Tibial artery (tissue), 4 donors: ENCODE measurements at regions not wholly inside any gene's neighbourhood (a gene's known extent, or its start where the extent isn't known, plus 50 kb on each side); places are given as distances from the start of the nearest gene placed in this dataset.
"Not testable (repeated sequence)": the region's sequence is repeated elsewhere in the genome, so short reads cannot be mapped to it uniquely, and the experiment has no call there.

ENCODE experiments used
- DNase-seq, 2 donors: peaks; one replicate each; pipeline ENCODE4 v3.0.0-alpha.2; 2019
- H3K27ac ChIP-seq, 2 donors: fragments of 200-600 bp; sonication (generic) in 1 of 2; 1 replicate in 1 of 2; 2 replicates in 1 of 2; pipeline ENCODE4 v1.5.1; 2018 to 2019; ENCODE audit warnings: mild to moderate bottlenecking in 1 of 2
- H3K27me3 ChIP-seq, 2 donors: fragments of 200-600 bp; sonication (generic) in 1 of 2; one replicate each; pipeline versions ENCODE4 v1.5.1 to v1.6.0; 2016 to 2019
- H3K36me3 ChIP-seq, 3 donors: fragments of 200-600 bp; sonication (generic) in 2 of 3; one replicate each; pipeline ENCODE4 v1.5.1; 2016 to 2019; ENCODE audit warnings: mild to moderate bottlenecking in 2 of 3
- H3K4me1 ChIP-seq, 4 donors: fragments of 200-600 bp; sonication (generic) in 2 of 4; 1 replicate in 3 of 4; 2 replicates in 1 of 4; pipeline ENCODE4 v1.5.1; 2016 to 2019
- H3K4me3 ChIP-seq, 2 donors: fragments of 200-600 bp; sonication (generic) in 1 of 2; 1 replicate in 1 of 2; 2 replicates in 1 of 2; pipeline ENCODE4 v1.5.1; 2018 to 2019; ENCODE audit warnings: mild to moderate bottlenecking in 2 of 2
- H3K9me3 ChIP-seq, 3 donors: fragments of 200-600 bp; sonication (generic) in 1 of 3; one replicate each; pipeline ENCODE4 v1.5.1; 2016 to 2019
- CTCF ChIP-seq, 2 experiments: fragments of 200-600 bp in 1 of 2; fragments of 450-650 bp in 1 of 2; IDR thresholded peaks; one replicate each; pipeline ENCODE4 v1.5.1; 2017 to 2019; ENCODE audit warnings: antibody characterized with exemption in 2 of 2, mild to moderate bottlenecking in 1 of 2, moderate library complexity in 1 of 2
- intact Hi-C: fragments of 100-400 bp; cut with DNase I; formaldehyde crosslinking; loops from one replicate; pipeline ENCODE4 v1.15.0; 2023; ENCODE audit warnings: low total_unique reads

DNA sequence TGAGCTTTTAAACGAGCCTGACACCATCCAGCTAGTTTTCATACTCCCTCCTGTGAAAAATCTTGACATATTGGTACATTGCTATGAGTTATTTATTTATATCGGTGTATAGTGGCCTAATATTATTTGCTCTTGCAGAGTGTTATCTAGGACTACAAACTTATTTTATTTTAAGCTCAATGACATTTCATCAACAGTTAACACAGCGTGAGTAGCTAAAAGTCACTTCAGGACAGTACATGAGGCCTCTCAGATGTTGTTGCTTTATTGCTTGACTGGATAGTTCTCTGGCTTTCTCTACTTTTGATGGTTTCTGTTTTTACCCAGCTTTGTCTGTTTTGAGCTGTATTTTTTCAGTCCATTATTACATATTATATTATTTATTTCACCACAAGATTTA lies 172.9 kb upstream of the KLF7 start:
- H3K9me3 ChIP-seq: no peaks in the 10 kb centered on the region
- H3K36me3 ChIP-seq: no peaks in the 10 kb centered on the region
- H3K4me3 ChIP-seq: no peak overlapping the region
- no peaks in the 10 kb centered on the region for H3K27me3 ChIP-seq
- intact Hi-C loops: no loop called here
- DNase-seq: no peak
- no peak for TF ChIP-seq CTCF (IDR thresholded peaks at IDR 0.05)
- peaks cover 0 to 19% (median 8%) of the 10 kb centered on the region in 4 donors for H3K4me1 ChIP-seq
- no peak overlapping the region for H3K27ac ChIP-seq

- Histone ChIP-seq H3K36me3 (no peaks in the 10 kb centered on the region), H3K27me3 (no peaks in the 10 kb centered on the region), H3K27ac (no peak overlapping the region), H3K4me3 (no peak overlapping the region), H3K4me1 (no peaks in the 10 kb centered on the region), H3K9me3 (no peaks in the 10 kb centered on the region)
- no peak for DNase-seq
- TF ChIP-seq CTCF (IDR thresholded peaks at IDR 0.05): no peak
- intact Hi-C loops: no loop called here
Measured at GRCh38 chr2:207341112-207341750, 175.5 kb upstream of the KLF7 start.

DNA sequence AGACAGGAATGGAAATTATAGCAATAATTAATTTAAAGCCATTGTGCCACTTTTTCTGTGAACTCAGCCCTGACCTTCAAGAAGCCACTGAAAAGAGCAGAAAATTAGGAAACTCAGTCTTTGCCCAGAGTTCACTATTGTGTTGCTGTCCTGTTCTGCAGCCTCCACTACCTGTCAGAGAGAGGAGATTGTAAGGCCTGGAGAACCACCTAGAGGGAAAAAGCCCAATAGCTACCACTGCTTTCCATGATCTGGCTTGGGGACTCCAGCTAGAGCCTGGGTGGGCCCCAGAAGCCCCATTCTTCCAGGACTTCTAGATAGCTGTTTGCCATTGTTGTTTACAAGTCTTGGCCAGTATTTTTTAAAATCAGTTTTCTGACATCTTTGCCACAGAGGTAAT lies 176.1 kb upstream of the KLF7 start:
- H3K36me3 ChIP-seq: no peaks in the 10 kb centered on the region
- H3K9me3 ChIP-seq: peaks cover 0 to under 1% (median 0%) of the 10 kb centered on the region in 3 donors
- H3K4me3 ChIP-seq: no peak overlapping the region
- no peaks in the 10 kb centered on the region for H3K27me3 ChIP-seq
- TF ChIP-seq CTCF (IDR thresholded peaks at IDR 0.05): no peak
- no peak overlapping the region for H3K27ac ChIP-seq
- intact Hi-C loops: no loop called here
- no peaks in the 10 kb centered on the region for H3K4me1 ChIP-seq
- no peak for DNase-seq

- H3K36me3 ChIP-seq, intact Hi-C loops, DNase-seq, H3K27ac ChIP-seq, H3K4me1 ChIP-seq, H3K4me3 ChIP-seq, H3K27me3 ChIP-seq: not testable (repeated sequence)
- peaks cover 0 to 15% (median 5%) of the 10 kb centered on the region in 3 donors for H3K9me3 ChIP-seq
Measured at GRCh38 chr2:207344596-207345394, 179.0 kb upstream of the KLF7 start.

- peaks cover 0 to 15% (median 5%) of the 10 kb centered on the region in 3 donors for H3K9me3 ChIP-seq
- H3K27ac ChIP-seq: no peak overlapping the region
- H3K4me1 ChIP-seq: no peaks in the 10 kb centered on the region
- no peak overlapping the region for H3K4me3 ChIP-seq
- intact Hi-C loops: no loop called here
- no peaks in the 10 kb centered on the region for H3K27me3 ChIP-seq
- no peak for DNase-seq
- H3K36me3 ChIP-seq: no peaks in the 10 kb centered on the region
- no peak for TF ChIP-seq CTCF (IDR thresholded peaks at IDR 0.05)
Measured at GRCh38 chr2:207351171-207351570, 178.6 kb upstream of the CREB1 start.

GRCh38 chr2:207352978-207353671 lies 176.6 kb upstream of the CREB1 start:
- Histone ChIP-seq H3K4me3 (no peak overlapping the region), H3K4me1 (no peaks in the 10 kb centered on the region), H3K36me3 (no peaks in the 10 kb centered on the region), H3K9me3 (peaks cover 0 to 5% (median 0%) of the 10 kb centered on the region in 3 donors), H3K27me3 (no peaks in the 10 kb centered on the region), H3K27ac (no peak overlapping the region)
- no peak for DNase-seq
- intact Hi-C loops: no loop called here
- no peak for TF ChIP-seq CTCF (IDR thresholded peaks at IDR 0.05)
